GM21360 (cell line): ENCODE measurements at regions not wholly inside any gene's neighbourhood (a gene's known extent, or its start where the extent isn't known, plus 50 kb on each side); places are given as distances from the start of the nearest gene placed in this dataset.
"Not testable (repeated sequence)": the region's sequence is repeated elsewhere in the genome, so short reads cannot be mapped to it uniquely, and the experiment has no call there.

Experiments used
- ATAC-seq: cut with Tn5 transposase; IDR thresholded peaks from one replicate; pipeline ENCODE4 v1.9.1; 2021; ENCODE audit warnings: mild to moderate bottlenecking, moderate library complexity; ENCODE audit not compliant: unreplicated experiment

- ATAC-seq: no peak
Measured at GRCh38 chr9:6160579-6160978, 55.0 kb upstream of the IL33 start.

GRCh38 chr9:6153425-6153824 lies 62.2 kb upstream of the IL33 start:
- ATAC-seq: no peak

- no peak for ATAC-seq
Measured at GRCh38 chr9:6152788-6153187, 62.8 kb upstream of the IL33 start.

- ATAC-seq: no peak
Measured at GRCh38 chr9:6150483-6150882, 65.1 kb upstream of the IL33 start.

- ATAC-seq: no peak
Measured at GRCh38 chr9:6149315-6149714, 66.3 kb upstream of the IL33 start.

- ATAC-seq: no peak
Measured at GRCh38 chr9:6147846-6148245, 67.8 kb upstream of the IL33 start.

- ATAC-seq: no peak
Measured at GRCh38 chr9:6144947-6145346, 70.7 kb upstream of the IL33 start.

- ATAC-seq: no peak
Measured at GRCh38 chr9:6142799-6143454, 72.7 kb upstream of the IL33 start.

- ATAC-seq: not testable (repeated sequence)
Measured at GRCh38 chr9:6135780-6136179, 79.8 kb upstream of the IL33 start.

- ATAC-seq: no peak
Measured at GRCh38 chr9:6134661-6135180, 80.9 kb upstream of the IL33 start.

- no peak for ATAC-seq
Measured at GRCh38 chr9:6133346-6134063, 82.1 kb upstream of the IL33 start.

GRCh38 chr9:6132650-6133049 lies 83.0 kb upstream of the IL33 start:
- no peak for ATAC-seq

GRCh38 chr9:6128030-6128429 lies 87.6 kb upstream of the IL33 start:
- ATAC-seq: no peak

- ATAC-seq: no peak
Measured at GRCh38 chr9:6126377-6126776, 89.2 kb upstream of the IL33 start.

GRCh38 chr9:6123416-6123815 lies 92.2 kb upstream of the IL33 start:
- ATAC-seq: no peak

- ATAC-seq: no peak
Measured at GRCh38 chr9:6121707-6122106, 93.9 kb upstream of the IL33 start.

GRCh38 chr9:6114424-6114823 lies 99.0 kb upstream of the RANBP6 start:
- ATAC-seq: no peak

- no peak for ATAC-seq
Measured at GRCh38 chr9:6113819-6114218, 98.4 kb upstream of the RANBP6 start.

- no peak for ATAC-seq
Measured at GRCh38 chr9:6113312-6113711, 97.9 kb upstream of the RANBP6 start.

GRCh38 chr9:6109986-6110385 lies 94.6 kb upstream of the RANBP6 start:
- no peak for ATAC-seq

- no peak for ATAC-seq
Measured at GRCh38 chr9:6109571-6109970, 94.1 kb upstream of the RANBP6 start.

- ATAC-seq: peak; percentile 78
Measured at GRCh38 chr9:6106711-6107339, 91.4 kb upstream of the RANBP6 start.
